ENCODE measurements at regions not wholly inside any gene's neighbourhood (a gene's known extent, or its start where the extent isn't known, plus 50 kb on each side); places are given as distances from the start of the nearest gene placed in this dataset.
"Not testable (repeated sequence)": the region's sequence is repeated elsewhere in the genome, so short reads cannot be mapped to it uniquely, and the experiment has no call there.

- DNase-seq (ENCODE audit: low read depth), result no peak
These were observed 83.3 kb upstream of the KIT start for GRCh38 chr4:54574500-54574899.

GRCh38 chr4:54575919-54576318, 81.8 kb upstream of the KIT start:
- DNase-seq (ENCODE audit: low read depth), result no peak

DNA sequence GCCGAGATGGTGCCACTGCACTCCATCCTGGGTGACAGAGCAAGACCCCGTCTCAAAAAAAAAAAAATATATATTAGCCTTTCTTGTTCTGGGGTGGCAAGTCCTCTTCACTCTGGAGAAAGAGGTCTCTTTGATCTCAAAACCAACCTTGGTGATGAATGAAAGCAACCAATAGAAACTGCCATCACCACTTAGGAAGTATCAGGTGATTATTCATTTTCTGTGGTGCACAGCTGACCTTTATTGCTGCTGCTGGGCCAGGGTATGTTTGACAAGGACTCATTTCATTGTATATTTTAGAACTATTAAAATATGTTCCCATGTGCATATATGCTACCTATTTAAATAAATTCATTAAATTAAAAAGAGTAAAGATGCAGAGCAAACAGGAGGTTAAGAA, 76.0 kb upstream of the KIT start:
- DNase-seq (ENCODE audit: low read depth), result no peak

GRCh38 chr4:54585321-54586000, 72.3 kb upstream of the KIT start:
- peak; percentile 63 for DNase-seq (ENCODE audit: low read depth)

DNA sequence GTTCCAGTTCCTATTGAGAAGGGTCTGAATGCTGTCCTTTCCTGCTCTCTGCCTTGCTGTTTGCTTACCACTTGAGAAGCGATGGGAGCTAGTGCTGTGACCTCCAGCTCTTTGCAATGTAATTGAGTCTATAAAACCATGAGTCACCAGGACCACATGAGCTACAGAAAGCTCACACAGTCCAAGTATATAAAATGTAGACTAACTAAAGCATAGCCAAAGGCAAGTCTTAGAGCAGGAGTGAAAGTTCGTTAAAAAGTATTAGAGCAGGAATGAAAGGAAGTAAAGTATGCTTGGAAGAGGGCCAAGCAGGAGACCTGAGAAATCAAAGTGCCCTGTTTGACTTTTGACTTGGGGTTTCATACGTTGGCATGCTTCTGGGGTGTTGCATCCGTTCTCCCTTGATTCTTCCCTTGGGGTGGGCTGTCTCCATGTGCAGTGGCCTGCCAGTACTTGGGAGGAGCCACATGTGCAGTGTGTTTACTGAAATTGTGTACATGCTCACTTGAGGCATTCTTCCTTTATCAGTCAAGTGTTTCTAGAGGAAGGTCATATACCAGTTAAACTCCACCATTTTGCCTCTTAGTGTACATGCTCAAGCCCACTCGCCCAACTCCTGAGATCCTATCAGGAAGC, 71.3 kb upstream of the KIT start:
- DNase-seq (ENCODE audit: low read depth), result peak; percentile 85

DNA sequence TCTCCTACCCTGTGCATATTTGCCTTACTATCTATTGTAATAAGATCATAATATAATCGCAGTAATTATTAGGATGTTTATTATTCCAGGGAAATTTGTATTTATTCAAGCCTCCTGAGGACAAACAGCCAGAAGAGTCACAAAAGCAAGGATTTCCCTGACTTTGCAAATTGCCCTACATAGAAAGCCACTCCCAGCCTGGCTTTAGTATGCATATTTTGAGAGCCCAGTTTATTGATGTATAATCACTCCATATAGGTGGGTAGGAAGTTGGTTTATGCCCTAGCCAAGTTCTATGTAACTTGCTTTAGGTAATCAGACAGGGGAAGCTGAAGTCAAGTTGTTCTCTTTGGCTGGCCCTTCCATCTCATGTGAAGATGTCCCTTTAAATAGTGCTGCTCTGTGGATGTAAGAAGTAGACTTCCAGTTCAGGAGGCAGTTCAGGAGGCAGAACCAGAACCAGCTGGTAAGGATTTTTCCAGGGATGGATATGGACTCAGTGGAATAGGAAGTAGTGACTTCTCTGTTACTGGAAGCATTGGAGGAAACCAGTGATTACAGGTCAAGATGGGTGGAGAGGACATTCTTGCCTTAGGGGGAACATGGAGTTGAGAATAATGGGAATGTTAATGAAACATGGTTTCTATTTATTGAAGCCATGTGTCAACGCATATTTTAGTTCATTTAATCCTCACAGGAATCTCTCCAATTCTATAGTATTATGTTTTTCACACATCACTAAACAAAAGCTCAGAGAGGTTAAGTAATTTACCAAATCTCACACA, 70.5 kb upstream of the KIT start:
- no peak for DNase-seq (ENCODE audit: low read depth)

DNA sequence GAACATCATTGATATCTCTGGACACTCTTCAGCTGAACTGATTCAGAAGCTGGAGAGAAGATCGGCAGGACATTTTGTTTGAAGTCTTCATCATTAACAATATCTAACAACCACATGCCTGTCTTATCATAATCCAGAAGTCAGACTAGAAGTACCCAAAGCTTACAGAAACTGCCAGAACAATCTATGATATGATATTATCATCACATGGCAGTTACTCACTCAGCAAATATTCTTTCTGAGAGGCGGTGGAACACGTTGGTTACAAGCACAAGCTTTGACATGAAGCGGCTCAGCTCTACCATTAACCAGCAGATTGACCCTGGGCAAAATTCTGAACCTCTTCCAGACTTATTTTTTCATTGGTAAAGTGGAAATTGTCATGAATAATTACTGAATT, 69.4 kb upstream of the KIT start:
- DNase-seq (ENCODE audit: low read depth), result no peak

DNA sequence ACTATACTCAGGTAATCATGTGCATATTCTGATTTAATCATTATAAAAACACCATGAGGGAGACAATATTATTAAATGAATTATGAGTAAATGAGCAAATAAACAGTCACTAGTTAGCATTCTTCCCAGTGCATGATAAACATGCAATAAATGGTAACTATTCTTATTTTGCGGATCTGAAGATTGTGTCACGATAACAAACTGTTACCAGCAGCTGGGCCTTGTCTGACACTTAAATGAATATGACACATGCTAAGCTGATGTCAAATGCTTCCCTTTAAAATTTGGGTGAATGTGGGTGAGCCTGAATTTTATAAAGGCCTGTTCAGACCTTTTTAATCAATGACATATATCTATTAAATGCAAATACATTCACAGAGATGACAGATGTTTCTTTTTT, 68.2 kb upstream of the KIT start:
- DNase-seq (ENCODE audit: low read depth), result no peak

- DNase-seq (ENCODE audit: low read depth), result no peak
These were observed 63.9 kb upstream of the KIT start for GRCh38 chr4:54593795-54594322.

DNA sequence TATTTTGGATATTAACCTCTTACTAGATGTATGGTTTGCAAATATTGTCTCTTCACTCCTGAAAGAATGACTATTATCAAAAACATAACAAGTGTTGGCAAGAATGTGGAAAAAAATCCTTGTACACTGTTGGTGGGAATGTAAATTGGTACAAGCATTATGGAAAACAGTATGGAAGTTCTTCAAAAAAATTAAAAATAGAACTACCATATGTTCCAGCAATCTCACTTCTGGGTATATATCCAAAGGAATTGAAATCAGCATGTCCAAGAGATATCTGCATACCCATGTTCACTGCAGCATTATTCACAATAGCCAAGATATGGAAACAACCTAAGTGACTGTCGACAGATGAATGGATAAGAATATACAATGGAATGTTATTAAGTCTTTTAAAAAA, 61.6 kb upstream of the KIT start:
- no peak for DNase-seq (ENCODE audit: low read depth)

GRCh38 chr4:54597678-54598077, 60.1 kb upstream of the KIT start:
- not testable (repeated sequence) for DNase-seq (ENCODE audit: low read depth)

DNA sequence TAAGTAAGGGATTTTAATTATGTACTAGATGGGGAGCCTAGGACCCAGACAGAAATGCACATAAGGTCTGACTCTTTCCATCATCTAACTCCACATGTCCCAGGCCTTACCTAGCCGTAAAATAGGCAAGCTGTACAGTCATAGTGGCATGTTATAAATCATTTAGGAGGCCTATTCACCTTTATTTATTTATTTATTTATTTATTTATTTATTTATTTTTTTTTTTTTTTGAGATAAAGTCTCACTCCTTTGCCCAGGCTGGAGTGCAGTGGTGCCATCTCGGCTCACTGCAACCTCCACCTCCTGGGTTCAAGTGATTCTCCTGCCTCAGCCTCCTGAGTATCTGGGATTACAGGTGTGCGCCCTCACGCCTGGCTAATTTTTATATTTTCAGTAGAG, 55.6 kb upstream of the KIT start:
- DNase-seq (ENCODE audit: low read depth), result not testable (repeated sequence)

DNA sequence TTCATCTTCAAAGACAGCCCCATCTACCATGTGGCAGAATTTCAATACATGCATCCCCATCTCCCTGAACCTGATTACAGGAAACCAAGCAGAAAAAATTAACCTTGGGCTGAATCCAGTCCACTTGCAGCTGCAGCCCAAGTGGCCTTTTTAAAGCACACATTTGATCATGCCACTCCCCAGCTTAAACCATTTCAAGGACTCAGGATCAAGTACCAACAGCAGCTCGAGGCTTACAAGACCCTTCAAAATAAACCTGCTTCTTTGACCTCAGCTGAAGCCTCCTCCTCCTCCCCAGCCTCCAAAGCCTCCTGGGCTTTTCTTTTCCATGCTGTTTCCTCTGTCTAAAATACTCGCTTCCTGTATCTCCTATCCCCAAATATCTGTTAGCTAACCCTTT, 50.7 kb upstream of the KIT start:
- DNase-seq (ENCODE audit: low read depth), result peak; percentile 56

GRCh38 chr4:54607521-54607920, 50.2 kb upstream of the KIT start:
- DNase-seq (ENCODE audit: low read depth), result no peak

All from RPMI7951 (cell line).